Brain microvascular endothelial cell (primary cell): ENCODE measurements at regions not wholly inside any gene's neighbourhood (a gene's known extent, or its start where the extent isn't known, plus 50 kb on each side); places are given as distances from the start of the nearest gene placed in this dataset.

Experiments
- DNase-seq: peaks from one replicate; pipeline ENCODE4 v3.0.0-alpha.2; 2020
- H3K27ac ChIP-seq: fragments of 250-450 bp; sonication (Bioruptor Pico); 2 replicates; pipeline ENCODE4 v1.5.1; 2020; ENCODE audit warnings: mild to moderate bottlenecking, moderate library complexity
- H3K27me3 ChIP-seq: fragments of 250-450 bp; sonication (Bioruptor Pico); replicated peaks from 2 replicates; pipeline ENCODE4 v1.5.1; 2020; ENCODE audit warnings: mild to moderate bottlenecking
- H3K36me3 ChIP-seq: fragments of 250-450 bp; sonication (Bioruptor Pico); replicated peaks from 2 replicates; pipeline ENCODE4 v1.5.1; 2020; ENCODE audit warnings: mild to moderate bottlenecking
- H3K4me3 ChIP-seq: 2 replicates; pipeline ENCODE4 v1.5.1; 2011; ENCODE audit warnings: low read depth, mild to moderate bottlenecking, control low read depth, low read length, moderate library complexity
- in situ Hi-C: cut with HindIII; loops from 2 replicates; pipeline ENCODE4 v1.10.0; 2017; ENCODE audit warnings: low sequenced_read_pairs, low pct_ligation_motif_present
- TF ChIP-seq, protein P1 (sequence below): IDR thresholded peaks from 2 replicates; pipeline ENCODE4 v1.5.1; 2011; ENCODE audit warnings: low read depth, mild to moderate bottlenecking, moderate library complexity, low read length, control low read depth, inconsistent platforms; ENCODE audit errors: missing control alignments

GRCh38 chr4:13706716-13707115, 79.2 kb upstream of the BOD1L1 start:
- TF ChIP-seq, protein P1, sequence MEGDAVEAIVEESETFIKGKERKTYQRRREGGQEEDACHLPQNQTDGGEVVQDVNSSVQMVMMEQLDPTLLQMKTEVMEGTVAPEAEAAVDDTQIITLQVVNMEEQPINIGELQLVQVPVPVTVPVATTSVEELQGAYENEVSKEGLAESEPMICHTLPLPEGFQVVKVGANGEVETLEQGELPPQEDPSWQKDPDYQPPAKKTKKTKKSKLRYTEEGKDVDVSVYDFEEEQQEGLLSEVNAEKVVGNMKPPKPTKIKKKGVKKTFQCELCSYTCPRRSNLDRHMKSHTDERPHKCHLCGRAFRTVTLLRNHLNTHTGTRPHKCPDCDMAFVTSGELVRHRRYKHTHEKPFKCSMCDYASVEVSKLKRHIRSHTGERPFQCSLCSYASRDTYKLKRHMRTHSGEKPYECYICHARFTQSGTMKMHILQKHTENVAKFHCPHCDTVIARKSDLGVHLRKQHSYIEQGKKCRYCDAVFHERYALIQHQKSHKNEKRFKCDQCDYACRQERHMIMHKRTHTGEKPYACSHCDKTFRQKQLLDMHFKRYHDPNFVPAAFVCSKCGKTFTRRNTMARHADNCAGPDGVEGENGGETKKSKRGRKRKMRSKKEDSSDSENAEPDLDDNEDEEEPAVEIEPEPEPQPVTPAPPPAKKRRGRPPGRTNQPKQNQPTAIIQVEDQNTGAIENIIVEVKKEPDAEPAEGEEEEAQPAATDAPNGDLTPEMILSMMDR: no peak
- no peak for DNase-seq
- Histone ChIP-seq H3K27ac (no peak overlapping the region), H3K36me3 (no peaks in the 10 kb centered on the region), H3K27me3 (no peaks in the 10 kb centered on the region), H3K4me3 (no peak overlapping the region)
- in situ Hi-C loops: no loop called here

DNA sequence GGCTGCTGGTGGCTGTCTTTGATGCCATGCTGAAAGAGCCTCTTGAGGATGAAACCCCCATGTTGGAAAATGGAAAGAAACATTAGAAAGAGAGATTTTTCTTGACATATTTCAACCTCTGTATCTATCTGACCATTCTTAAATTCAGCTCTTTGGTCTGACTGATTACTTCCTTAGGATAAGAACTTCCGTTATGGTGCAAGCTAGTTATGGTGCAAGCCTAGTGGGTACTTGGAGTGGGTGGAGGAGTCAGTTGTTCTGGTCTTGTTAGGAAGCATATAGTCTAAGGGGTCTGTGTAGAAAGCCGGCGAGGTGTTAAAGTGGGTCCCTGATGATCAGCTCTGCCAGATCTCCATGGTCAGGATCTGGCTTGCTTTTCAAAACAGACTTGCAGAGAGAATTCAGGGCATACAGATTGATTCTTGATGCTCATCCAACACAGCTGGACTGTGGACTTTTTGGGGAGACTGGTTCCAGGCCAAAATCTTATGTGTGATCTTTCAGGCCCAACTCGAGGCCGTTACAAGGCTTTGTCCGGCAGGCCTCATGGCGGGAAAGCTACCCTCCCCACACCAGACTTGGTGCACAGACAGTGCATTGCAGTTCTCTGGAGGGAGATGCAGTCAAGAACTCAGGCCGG, 82.8 kb upstream of the BOD1L1 start:
- H3K36me3 ChIP-seq: no peaks in the 10 kb centered on the region
- no peak for DNase-seq
- in situ Hi-C loops: no loop called here
- H3K27ac ChIP-seq: no peak overlapping the region
- TF ChIP-seq, protein P1: no peak
- H3K4me3 ChIP-seq: no peak overlapping the region
- no peaks in the 10 kb centered on the region for H3K27me3 ChIP-seq

GRCh38 chr4:13711233-13711785, 83.8 kb upstream of the BOD1L1 start:
- TF ChIP-seq, protein P1: no peak
- H3K27me3 ChIP-seq: no peaks in the 10 kb centered on the region
- H3K36me3 ChIP-seq: no peaks in the 10 kb centered on the region
- in situ Hi-C loops: no loop called here
- no peak for DNase-seq
- H3K27ac ChIP-seq: no peak overlapping the region
- no peak overlapping the region for H3K4me3 ChIP-seq

DNA sequence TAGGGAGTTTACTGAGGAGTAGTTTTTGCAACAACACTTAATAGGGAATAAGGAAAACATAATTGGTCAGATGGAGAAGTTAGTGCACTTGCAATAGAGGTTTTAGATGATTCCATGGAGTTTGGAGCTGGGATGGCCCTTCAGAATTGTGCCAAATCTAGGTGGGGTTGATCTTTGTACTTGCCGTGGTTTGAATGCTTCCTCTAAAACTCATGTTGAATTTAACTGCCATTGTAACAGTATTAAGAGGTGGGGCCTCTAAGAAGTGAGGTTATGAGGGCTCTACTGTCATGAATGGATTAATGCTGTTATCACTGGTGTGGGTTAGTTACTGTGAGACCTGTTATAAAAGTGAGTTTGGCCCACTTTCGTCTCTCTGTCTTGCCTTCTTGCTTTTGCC, 94.4 kb upstream of the BOD1L1 start:
- in situ Hi-C loops: no loop called here
- DNase-seq: no peak
- Histone ChIP-seq H3K27ac (no peak overlapping the region), H3K36me3 (no peaks in the 10 kb centered on the region), H3K4me3 (no peak overlapping the region), H3K27me3 (no peaks in the 10 kb centered on the region)
- TF ChIP-seq, protein P1: no peak

DNA sequence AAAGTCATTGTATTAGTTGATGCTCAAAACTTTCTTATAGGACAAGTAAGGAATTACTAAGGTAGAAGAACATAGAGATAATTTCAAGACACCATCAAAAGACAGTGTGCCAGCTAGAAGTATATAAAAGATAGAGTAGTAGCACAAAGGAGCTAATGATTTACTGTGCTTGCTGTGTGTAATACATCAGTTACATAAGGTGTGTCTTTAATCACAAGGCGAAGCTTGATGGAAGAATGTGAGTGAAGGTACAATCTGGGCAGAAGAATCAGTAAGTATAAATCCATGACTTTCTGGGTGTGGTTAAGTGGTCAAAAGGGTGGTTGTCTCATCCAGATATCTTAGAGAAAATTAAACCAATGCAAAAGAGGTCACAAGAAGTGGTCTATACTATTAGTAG, 95.1 kb upstream of the BOD1L1 start:
- in situ Hi-C loops: no loop called here
- no peak for DNase-seq
- TF ChIP-seq, protein P1: no peak
- Histone ChIP-seq H3K4me3 (no peak overlapping the region), H3K36me3 (no peaks in the 10 kb centered on the region), H3K27me3 (no peaks in the 10 kb centered on the region), H3K27ac (no peak overlapping the region)

DNA sequence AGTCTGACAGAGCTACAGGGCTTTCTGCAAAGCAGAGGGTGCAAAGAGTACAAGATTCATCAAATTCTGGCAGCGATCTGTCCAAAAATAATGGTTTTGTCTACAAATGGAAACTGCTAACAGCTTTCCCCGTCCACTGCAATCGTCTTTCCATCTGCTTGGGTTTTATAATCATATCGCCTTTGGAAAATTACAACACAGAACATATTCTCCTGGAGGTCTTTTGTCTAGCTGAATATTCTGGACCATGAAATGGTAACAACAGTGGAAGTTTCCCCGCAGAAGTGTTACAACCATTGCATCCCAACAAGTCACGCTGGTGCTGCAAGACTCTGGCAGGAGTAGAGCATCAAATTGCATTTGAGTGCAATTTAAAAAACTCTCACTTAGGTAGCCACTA, 101.2 kb upstream of the BOD1L1 start:
- DNase-seq: no peak
- Histone ChIP-seq H3K36me3 (no peaks in the 10 kb centered on the region), H3K4me3 (no peak overlapping the region), H3K27me3 (no peaks in the 10 kb centered on the region), H3K27ac (no peak overlapping the region)
- TF ChIP-seq, protein P1: no peak
- in situ Hi-C loops: no loop called here
